Putamen (tissue), 1 donor: ENCODE measurements at regions not wholly inside any gene's neighbourhood (a gene's known extent, or its start where the extent isn't known, plus 50 kb on each side); places are given as distances from the start of the nearest gene placed in this dataset.

Experiments used
- DNase-seq: peaks from one replicate; pipeline ENCODE4 v3.0.0-alpha.2; 2016; ENCODE audit warnings: low spot score

DNA sequence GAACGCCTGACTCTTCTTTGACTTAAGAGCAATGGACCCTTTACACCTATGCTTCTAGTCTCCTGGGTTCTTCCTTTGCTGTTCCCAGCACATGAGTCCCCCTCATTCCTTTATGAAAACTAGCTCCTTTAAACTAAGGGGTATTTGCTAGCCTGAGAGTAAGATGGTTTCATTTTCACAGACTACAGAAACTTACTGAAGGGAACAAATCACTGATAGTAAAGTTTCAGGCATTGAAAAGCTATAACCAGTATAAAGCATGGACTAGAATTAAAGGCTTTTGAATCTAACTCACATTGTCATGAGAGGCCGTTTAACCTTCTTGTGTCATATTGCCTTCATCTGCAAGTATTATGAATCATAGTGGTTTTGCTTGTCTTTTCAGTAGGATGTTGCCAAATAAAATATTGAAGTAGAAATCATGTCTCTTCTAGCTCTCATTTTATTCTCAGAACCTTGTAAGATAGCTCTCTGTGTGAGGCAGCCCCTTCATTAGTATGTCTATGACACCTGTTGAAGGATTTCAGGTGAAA lies 765.9 kb downstream of the NR2F2 start:
- no peak for DNase-seq

DNA sequence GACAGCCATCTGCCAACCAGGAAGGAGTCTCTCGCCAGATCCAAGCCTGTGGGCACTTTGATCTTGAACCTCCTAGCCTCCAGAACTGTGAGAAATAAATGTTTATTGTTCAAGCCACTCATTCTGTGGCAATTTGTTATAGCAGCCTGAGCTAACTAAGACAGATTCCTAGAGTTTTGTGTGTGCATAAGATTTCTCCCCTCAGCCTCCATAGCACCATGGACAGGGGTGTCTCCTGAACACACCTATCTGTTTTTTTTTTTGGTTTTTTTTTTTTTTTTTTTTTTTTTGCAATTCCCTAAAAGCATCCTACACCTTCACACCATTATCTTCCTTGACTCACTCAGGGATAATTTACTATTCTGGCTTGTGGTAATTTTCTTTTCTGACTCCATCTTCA lies 768.5 kb downstream of the NR2F2 start:
- no peak for DNase-seq

DNA sequence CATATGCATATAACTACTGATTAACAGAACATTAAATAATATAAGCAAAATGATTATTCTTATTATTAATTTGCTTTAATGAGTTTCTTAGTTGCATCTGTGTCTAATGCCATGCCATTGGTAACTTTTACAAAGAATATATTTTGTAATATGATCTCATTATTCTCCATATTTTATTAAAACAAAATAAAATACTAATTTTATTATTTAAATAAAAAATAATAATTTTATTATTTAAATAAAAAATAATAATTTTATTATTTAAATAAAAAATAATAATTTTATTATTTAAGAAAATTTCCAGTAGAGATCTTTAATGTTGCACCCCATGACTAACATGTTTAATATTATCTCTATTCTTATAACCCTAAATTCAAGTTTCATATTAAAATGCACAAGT lies 771.1 kb downstream of the NR2F2 start:
- DNase-seq: no peak

DNA sequence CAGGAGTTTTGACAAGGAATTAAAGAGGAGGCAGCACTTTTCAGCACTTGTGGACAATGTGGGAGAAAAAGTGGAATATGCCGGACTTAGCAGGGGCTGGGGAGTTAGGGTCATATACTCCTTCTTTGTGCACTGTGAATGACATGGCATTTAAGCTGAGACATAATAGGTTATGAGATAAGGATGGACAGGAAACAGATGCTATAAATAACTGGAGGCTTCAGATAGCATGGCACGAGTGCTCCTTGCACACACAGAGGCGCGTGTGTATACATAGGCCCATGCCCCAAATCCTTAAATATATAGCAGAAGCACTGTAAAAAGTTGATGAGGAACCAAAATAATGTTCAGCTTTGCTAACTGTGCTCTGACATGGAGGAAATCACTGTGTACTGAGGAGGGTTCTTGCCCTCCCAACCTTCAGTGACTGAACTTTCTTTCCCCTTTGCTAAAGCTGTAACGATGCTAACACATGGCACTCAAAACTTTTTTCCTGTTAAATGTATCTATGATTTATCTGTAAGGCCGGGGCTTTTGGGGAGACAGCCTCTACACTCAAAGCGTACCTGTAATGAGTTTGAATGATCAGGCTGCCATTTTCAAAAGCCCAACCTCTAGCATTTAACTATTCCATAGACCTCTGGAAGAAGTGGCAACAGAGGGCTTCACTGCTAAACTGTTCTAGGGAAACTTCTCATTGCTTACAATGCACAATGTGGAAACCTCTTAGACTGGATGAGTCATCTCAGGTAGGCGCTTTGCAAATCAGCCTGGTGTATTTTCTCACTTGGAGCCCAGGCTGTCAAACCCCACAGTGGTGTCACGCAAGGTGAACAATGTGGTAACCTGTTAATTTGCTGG lies 784.6 kb downstream of the NR2F2 start:
- peak; percentile 57 for DNase-seq

DNA sequence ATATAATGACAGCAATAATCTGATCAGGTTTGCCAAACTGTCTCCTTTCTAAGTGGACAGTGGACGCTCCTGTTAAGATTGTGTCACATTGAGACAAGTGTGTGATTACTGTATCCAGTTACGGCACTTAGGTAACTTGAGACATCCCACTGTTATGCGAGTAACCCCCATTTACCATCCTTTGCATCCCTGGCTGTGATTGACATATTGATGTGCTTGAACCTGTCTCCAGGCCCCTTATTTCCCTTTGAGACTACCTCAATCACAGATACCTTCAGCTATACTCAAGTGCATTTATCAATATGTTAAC lies 785.2 kb downstream of the NR2F2 start:
- DNase-seq: no peak

DNA sequence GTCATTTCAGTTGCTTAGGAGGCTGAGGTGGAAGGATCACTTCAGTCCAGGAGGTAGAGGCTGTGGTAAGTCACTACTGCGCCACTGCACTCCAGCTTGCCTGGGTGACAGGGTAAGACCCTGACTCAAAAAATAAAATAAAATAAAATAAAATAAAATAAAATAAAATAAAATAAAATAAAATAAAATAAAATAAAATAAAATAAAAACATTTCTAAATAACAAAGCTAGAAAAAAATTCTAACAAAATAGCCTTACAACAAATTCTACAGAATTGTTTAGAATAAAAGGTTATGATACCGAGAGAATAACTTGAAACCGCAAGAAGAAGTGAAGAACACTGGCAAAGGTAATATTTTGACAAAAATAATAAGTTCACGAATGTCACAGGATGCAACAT lies 794.3 kb downstream of the NR2F2 start:
- no peak for DNase-seq

DNA sequence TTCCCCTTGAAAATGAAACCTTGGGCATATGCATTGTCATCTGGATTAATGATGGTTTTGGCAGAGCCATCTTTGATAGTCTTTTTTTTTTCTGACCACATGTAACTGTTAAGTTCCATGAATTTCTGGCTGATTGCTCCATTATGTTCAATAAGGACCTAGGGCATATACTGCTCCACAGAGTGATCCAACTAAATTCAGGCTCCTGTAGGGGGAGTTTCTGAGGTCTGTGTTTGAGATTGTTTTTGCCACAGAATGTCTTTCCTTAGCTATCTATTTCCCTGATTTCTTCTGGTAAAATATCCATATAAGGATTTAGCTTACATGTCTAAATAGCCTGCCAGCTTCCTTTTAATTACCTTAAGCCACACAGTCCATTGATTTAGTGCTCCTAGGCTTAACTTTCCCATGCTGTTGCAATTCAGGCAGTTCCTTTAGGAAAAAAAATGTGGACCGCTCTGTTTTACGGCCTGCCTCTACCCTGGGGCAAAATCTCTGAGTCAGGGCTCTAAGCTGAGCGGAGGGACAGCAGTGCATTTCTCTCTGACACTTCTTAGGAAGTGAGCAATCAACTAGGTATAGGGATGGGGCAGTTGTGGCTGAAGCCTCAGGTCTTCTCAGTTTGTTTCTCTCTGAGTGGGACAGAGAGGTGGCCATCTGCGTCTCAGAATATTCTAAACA lies 796.2 kb downstream of the NR2F2 start:
- DNase-seq: no peak

DNA sequence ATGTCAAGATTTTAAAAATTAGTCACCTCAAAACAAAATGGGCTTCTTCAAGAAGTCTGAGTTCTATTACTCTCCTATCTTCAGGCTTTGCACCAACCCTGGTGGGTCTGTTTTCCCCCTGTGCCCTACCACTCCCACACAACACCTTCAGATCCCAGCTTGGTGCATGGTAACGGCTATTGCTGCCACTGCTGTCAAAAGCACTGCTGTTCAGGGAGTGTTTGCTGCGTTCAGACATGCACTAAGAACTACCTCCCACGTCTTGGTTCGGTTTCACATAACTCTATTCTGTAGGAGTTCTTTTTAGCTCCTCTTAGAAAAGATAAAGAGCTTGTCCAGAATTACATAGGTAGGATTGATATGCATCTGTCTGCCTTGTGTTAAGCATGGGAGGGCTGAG lies 799.2 kb downstream of the NR2F2 start:
- DNase-seq: no peak

DNA sequence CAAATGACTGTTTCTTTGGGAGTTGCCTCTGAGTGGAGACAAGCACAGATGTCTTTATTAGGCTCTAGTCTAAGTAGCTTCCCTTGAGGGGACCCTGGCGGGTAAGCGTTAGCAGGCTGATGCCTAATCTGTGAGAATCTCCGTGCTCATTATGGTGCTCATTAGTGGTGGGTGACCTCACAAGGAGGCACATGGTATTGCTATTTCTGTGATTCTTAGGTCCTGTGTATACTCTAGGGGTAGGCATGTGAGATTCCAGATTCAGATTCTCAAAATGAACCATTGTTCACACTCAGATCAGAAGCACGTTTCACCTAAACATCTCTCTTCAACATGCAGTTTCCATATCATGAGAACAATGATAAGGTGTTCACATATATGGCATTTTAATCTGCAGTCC lies 809.7 kb downstream of the NR2F2 start:
- no peak for DNase-seq

DNA sequence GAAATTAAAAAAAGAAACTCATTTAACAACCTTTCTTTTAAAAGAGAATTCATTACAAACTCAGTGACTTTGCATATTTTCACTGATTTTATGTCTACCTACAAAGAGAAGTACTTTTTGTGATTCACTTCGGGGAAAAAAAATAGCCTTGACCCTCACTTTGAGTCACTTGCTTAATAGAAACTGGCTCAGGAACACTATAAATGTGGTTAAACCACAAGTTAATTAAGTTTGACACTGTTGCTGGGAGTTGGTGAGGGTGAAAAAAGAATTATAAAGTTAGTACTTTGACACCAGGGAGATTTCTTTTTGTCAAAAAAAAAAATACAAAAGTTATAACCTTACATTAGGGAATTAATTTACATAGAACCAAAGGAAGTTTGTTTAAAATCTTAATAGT lies 810.9 kb downstream of the NR2F2 start:
- no peak for DNase-seq

DNA sequence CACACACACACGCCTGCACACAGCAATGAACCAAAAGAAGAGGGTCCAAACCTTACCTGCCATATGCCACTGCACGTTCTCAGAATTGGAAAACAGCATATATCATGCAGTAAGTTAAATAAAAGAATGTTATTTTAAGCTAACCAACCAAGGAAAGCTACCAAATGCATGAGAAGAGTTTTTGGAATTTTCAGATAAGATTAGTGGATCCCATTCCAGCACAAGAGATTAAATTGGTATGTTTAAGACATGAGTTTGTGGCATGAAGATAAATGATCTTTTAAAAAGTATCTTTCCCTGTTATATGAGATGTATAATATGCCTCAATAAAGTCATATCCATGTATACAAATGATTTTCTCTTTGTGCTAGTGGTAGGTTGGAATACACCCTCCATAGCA lies 811.4 kb downstream of the NR2F2 start:
- no peak for DNase-seq

DNA sequence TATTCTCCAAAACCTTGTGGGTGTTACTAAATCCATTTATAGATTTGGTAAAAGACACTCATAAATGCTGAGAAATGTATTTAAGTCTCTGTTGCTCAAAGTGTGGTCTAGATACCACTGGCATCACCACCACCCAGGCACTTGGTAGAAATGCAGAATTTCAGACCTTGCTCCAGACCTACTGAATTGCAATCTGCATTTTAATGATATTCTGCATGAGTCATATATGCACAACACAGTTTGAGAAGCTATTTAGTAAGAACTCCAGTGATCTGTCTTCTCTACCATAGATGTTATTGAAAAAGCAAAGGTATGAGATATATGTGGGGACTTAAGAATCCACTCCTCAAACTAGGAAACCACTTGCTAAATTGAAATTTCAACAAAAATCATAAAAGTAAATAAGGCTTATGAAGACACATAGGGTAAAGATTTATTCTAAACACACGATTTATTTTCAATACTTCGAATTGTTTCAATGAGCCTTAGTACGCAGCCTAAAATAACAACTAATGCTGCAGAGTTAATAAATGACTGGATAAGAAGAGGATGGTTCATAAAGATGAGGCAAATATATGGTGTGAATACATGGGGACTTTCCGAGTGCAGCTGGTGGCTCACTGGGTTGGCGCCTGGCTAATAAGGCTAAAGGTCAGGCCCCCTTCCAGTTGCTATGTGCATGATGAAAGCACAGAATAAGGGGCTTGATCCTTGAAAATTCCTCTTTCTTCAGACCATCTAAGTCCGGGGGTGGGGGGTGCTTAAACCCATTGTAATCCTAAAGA lies 813.3 kb downstream of the NR2F2 start:
- no peak for DNase-seq

DNA sequence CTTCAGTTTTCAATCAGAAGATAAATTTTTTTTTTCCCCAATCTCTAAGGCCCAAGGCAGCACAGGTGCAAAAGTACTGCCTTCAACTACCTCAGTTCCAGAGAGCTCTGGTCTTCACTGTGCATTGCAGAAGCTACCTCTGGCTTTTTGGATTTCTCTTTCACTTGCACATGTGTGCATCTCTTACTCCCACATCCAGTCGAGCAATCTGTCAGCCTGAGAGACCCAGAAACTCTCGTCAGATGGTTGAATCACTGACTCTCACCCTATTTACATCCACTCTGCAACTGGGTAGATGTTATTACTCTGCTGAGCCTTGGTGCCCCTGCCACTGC lies 813.8 kb downstream of the NR2F2 start:
- no peak for DNase-seq

DNA sequence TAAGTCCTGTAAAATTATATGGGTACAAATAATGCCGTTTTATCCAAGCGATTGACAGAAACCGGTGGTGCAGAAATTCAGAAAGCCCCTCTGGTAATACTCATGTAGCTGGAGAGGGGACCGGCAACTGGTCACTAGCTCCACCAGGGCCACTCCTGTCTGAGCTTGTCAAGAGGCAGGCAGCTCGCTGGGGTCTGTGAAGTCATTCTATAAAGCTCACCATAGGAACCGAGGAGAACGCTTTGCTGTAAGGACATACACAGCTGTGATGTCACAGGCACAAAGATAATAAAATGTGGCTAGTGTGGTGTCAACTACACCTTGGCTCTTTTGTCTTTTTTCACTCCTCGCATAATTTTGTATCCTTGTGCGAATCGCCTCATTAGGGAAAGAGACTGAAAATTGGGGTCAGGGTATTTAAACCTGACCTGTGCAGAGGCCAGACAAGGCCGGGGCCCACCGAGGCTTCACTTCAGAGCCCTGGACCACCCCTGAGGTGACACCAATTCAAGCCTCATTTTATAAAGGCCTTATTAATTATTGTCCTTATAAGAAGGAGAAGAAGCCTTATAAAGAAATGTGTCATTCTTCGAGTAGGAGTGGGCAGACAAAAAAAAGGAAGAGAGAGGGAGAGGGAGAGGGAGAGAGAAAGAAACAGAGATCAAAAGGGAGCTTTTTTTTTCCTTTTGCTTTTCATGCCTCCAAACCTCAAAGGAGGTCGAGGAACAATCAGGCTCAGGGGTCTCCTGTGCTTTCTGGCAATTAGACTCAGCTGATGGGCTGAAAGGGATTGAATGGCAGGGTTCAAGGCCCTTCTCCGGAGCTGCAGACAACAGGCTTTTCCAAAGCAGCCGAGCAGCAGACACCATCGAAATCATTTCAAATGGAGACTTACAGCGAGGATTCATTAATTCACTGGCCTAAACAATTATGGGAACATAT lies 813.3 kb upstream of the ARRDC4 start:
- no peak for DNase-seq

DNA sequence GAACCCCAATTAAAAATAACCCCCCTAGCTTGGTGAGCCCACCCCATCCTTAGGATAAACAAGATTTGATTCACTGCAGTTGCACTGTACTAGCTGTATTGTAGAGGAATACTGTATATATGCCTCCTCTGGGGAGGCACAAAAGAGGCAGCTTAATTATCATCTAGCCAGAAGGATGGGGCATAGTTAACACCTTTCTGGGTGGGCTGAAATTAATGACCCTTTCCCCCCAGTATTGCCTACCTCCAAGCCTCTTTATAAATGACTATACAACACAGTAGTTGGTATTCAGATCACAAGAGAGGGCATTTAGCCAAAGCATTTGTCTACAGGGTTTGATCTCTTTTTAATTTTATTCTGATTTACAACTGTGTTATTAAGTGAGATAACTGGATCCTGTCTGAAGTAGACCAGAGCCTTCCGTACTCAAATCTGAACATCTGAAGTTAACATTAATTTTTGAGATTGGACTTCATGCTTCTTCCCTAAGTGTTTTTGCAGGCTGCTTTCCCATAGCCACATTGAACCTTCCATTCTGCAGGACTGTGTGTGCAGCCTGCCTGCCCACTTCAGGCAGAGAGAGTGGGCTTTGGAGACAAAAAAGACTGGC lies 807.0 kb upstream of the ARRDC4 start:
- DNase-seq: no peak

DNA sequence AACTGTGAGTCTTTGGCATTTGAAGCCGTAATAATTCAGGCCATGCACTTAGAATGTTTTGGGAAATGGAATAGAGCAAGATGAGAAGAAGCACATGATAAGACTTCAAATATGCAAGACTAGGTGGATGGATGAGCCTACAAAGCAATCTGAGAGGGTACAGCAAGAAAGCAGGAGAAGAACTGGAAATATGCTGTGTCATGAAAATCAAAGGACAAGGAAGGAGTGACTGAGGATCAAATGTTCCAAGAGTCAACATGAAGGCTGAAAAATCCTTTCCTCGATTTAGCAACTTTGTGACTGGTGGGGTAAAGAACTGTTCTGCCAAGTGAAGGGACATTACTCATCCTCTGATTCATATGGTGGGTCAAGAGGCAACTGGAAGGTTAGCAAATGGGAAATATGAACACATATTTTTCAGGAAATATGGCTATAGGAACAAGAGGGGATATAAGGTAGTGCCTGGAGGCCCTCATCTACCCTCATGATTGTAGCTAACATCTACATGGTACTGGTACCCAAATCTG lies 803.7 kb upstream of the ARRDC4 start:
- DNase-seq: no peak

DNA sequence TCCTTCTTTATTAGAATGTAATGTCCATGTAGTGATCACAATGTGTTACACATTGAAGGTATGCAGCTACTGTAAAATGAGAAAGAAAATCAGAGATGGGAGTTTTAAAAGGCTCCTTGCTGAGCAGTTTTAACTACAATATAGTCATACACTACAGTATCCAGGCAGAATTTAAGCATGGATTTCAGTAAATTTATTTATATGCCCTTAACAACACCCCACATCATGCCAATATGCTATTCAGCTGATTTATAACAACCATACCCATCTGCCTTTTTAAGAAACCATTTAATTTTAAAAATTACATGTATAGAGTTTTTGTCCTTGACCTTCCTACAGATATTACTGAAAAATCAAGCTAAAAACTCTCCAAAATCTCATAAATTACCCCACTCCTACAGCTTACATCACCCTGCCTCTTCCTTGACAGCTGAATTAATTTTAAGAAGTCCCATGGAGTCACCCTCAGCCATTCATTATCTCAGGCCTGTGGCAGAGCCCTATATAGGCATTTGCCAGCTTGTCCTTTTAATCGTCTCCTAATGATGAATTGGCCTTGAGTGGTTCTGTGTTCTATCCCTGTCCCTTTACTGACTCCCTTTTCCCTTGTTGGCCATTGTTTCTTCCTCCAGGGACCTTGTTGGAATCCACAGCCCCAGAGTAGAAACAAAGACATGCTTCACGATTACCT lies 797.6 kb upstream of the ARRDC4 start:
- no peak for DNase-seq

DNA sequence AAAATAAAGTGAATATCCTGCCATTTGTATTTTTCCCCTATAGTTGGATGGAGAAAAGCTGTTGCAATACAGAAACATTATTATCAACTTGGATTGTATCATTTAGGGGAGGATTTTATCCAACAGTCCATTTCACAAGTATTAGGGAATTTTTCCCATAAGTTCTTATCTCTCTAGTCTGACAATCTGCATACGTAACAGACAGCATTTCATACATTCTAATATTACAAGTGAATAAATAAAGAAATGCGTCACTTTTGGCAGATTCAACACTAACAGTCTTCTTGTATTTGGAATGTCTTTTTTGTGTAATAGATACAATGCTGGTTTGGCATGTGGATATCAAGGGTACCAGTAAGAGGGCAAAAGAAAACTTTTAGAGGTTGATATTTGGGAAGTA lies 795.3 kb upstream of the ARRDC4 start:
- DNase-seq: no peak

DNA sequence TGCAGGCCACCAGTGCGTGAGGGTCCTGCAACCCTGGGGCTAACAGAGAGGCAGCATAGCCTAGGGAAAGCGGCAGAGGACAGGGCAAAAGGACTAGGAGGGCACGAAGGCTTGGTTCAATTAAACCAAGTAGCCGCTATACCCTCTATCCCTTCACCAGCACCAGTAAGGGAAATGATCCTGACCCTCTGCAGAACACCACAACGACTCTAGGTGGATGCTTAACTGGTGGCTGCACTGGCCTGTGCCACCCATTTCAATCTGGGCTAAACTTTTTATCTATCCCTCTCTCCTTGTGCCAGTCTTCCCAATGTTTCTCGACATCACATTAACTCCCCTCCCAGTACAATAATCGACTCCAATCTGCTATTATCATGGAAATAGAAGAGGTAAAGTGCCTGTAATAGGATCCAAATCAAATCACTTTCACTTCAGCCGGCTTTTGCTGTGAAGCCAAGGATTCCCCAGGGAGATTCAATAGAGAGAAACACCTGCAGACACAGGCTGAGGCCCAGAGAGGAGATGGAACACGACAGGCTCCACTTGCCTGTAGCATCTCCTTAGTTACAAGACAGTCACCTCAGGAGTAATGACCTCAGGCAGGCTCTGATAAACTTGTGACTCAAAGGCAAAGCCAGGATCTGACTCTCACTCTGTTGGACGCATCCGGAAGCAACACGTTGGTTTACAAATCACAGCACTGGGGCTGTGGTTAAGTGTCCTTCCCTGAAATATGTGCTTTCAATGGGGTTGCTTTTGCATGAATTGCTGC lies 791.6 kb upstream of the ARRDC4 start:
- no peak for DNase-seq

DNA sequence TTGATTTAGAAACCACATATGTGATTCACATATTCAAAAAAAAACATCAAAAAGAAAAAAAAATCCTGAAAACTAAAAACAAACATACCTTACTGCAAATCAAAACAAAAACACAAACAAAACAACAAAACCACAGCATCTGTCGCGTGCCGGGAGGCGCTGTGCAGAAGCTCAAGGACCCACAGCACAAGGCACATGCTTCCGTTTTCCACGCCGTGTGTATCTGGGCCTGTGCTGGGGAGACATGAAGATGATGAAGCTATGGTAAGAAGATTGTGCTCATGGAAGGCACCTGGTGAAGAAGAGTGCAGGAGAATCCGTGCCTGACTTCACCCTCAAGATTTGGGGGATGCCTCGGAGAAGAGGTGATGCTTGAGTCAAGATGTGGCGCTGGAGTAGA lies 788.9 kb upstream of the ARRDC4 start:
- DNase-seq: no peak
